OCI-LY7 (cell line): ENCODE measurements at regions not wholly inside any gene's neighbourhood (a gene's known extent, or its start where the extent isn't known, plus 50 kb on each side); places are given as distances from the start of the nearest gene placed in this dataset.

Experiments used
- BruUV-seq: library from RNA; stranded (reverse); fragments of 400-500 nt; replicated peaks from 2 replicates; lab custom pipeline; 2021; lab: Mats Ljungman, UMichigan
- CTCF ChIA-PET: fragments of 300-600 bp; sonication (Branson Sonifier 250); formaldehyde crosslinking; loops from one replicate; lab custom pipeline; 2022; ENCODE audit warnings: antibody characterized with exemption; ENCODE audit not compliant: unreplicated experiment; lab: Charles Lee
- POLR2A ChIA-PET: fragments of 300-600 bp; sonication (Branson Sonifier 250); formaldehyde crosslinking; loops from one replicate; lab custom pipeline; 2022; ENCODE audit warnings: antibody characterized with exemption; lab: Charles Lee
- DNase-seq: peaks from one replicate; pipeline ENCODE4 v3.0.0-alpha.2; 2015; ENCODE audit warnings: low spot score
- H2AFZ ChIP-seq: fragments of 200-600 bp; sonication (generic), shearing (Covaris generic); 2 replicates; pipeline ENCODE4 v1.6.1; 2014; ENCODE audit warnings: mild to moderate bottlenecking, antibody characterized with exemption, low read length, moderate library complexity
- H3K27ac ChIP-seq: fragments of 200-600 bp; sonication (generic); 2 replicates; pipeline ENCODE4 v1.5.1; 2014; ENCODE audit warnings: mixed run types, low read depth, mild to moderate bottlenecking, moderate library complexity, low read length, inconsistent platforms; ENCODE audit not compliant: poor library complexity, severe bottlenecking
- H3K36me3 ChIP-seq: fragments of 200-600 bp; sonication (generic); 2 replicates; pipeline ENCODE4 v1.6.1; 2014; ENCODE audit warnings: mild to moderate bottlenecking, antibody characterized with exemption, low read length, moderate library complexity, mixed read lengths; ENCODE audit not compliant: insufficient read depth
- H3K4me1 ChIP-seq: fragments of 200-600 bp; sonication (generic); 2 replicates; pipeline ENCODE4 v1.5.1; 2014; ENCODE audit warnings: mild to moderate bottlenecking, low read length; ENCODE audit not compliant: insufficient read depth, poor library complexity, severe bottlenecking
- H3K4me2 ChIP-seq: fragments of 200-600 bp; sonication (generic); 2 replicates; pipeline ENCODE4 v1.6.1; 2014; ENCODE audit warnings: mild to moderate bottlenecking, low read length
- H3K4me3 ChIP-seq: fragments of 200-600 bp; sonication (generic); 2 replicates; pipeline ENCODE4 v1.5.1; 2014; ENCODE audit warnings: mild to moderate bottlenecking, low read depth, low read length; ENCODE audit not compliant: poor library complexity, severe bottlenecking
- H3K79me2 ChIP-seq: fragments of 200-600 bp; sonication (generic); 2 replicates; pipeline ENCODE4 v1.6.1; 2016; ENCODE audit warnings: low read depth, mild to moderate bottlenecking, low read length, moderate library complexity, mixed read lengths; ENCODE audit not compliant: insufficient read depth
- H3K9me2 ChIP-seq: fragments of 200-600 bp; sonication (generic); 2 replicates; pipeline ENCODE4 v1.6.1; 2016; ENCODE audit warnings: mild to moderate bottlenecking, low read length, mixed read lengths; ENCODE audit not compliant: insufficient read depth
- H3K9me3 ChIP-seq: fragments of 200-600 bp; sonication (generic); 2 replicates; pipeline ENCODE4 v1.6.1; 2014; ENCODE audit warnings: mild to moderate bottlenecking, mixed run types, low read length, mixed read lengths
- H4K20me1 ChIP-seq: fragments of 200-600 bp; sonication (generic); 2 replicates; pipeline ENCODE4 v1.6.1; 2014; ENCODE audit warnings: mild to moderate bottlenecking, antibody characterized with exemption, low read length, moderate library complexity, mixed read lengths; ENCODE audit not compliant: insufficient read depth
- CTCF ChIP-seq: fragments of 200-600 bp; sonication (generic); conservative IDR thresholded peaks from 2 replicates; pipeline ENCODE4 v1.5.1; 2014; ENCODE audit warnings: mild to moderate bottlenecking, antibody characterized with exemption, low read length, moderate library complexity, mixed read lengths
- EZH2phosphoT487 ChIP-seq: fragments of 200-600 bp; sonication (generic); IDR thresholded peaks from 2 replicates; pipeline ENCODE4 v1.6.1; 2018; ENCODE audit warnings: low read depth, borderline replicate concordance, mild to moderate bottlenecking, mixed run types, antibody characterized with exemption, low read length, moderate library complexity, mixed read lengths
- intact Hi-C: fragments of 100-400 bp; cut with micrococcal nuclease; formaldehyde crosslinking; loops from one replicate; pipeline ENCODE4 v1.10.0; 2022; ENCODE audit not compliant: unreplicated experiment

GRCh38 chr9:118583414-118583813 is 785.8 kb downstream of the BRINP1 start:
- TF ChIP-seq EZH2phosphoT487 (no peak), CTCF (no peak)
- Histone ChIP-seq H3K9me3 (no peaks in the 10 kb centered on the region), H4K20me1 (no peaks in the 10 kb centered on the region), H3K36me3 (no peaks in the 10 kb centered on the region), H3K27ac (no peak overlapping the region), H3K9me2 (no peaks in the 10 kb centered on the region), H3K4me2 (no peak overlapping the region), H2AFZ (no peak overlapping the region), H3K4me3 (no peak overlapping the region), H3K4me1 (no peaks in the 10 kb centered on the region), H3K79me2 (no peaks in the 10 kb centered on the region)
- POLR2A ChIA-PET = interaction anchor here (0.6 kb wide), 1 partner anchor 260 kb away, joined by 3 read pairs; no protein-coding TSS in a partner anchor
- intact Hi-C loops = no loop called here
- CTCF ChIA-PET = no interaction called here
- BruUV-seq = no TSS peak
- no peak for DNase-seq

GRCh38 chr9:118586978-118587377 is 782.3 kb downstream of the BRINP1 start:
- TF ChIP-seq EZH2phosphoT487 = no peak
- Histone ChIP-seq H4K20me1 (no peaks in the 10 kb centered on the region), H3K36me3 (no peaks in the 10 kb centered on the region), H3K27ac (no peak overlapping the region), H3K79me2 (no peaks in the 10 kb centered on the region), H3K9me3 (no peaks in the 10 kb centered on the region), H2AFZ (no peak overlapping the region), H3K9me2 (no peaks in the 10 kb centered on the region), H3K4me1 (no peaks in the 10 kb centered on the region), H3K4me2 (no peak overlapping the region), H3K4me3 (no peak overlapping the region)
- no TSS peak for BruUV-seq
- POLR2A ChIA-PET = no interaction called here
- no peak for DNase-seq
- intact Hi-C loops = no loop called here
- CTCF ChIA-PET = no interaction called here

- H3K36me3 ChIP-seq = no peaks in the 10 kb centered on the region
- H3K9me3 ChIP-seq = no peaks in the 10 kb centered on the region
- H2AFZ ChIP-seq = no peak overlapping the region
- no TSS peak for BruUV-seq
- no peak overlapping the region for H3K4me2 ChIP-seq
- intact Hi-C loops = no loop called here
- POLR2A ChIA-PET = interaction anchor here (0.6 kb wide), 1 partner anchor 17 kb away, joined by 3 read pairs; no protein-coding TSS in a partner anchor
- DNase-seq = no peak
- no peaks in the 10 kb centered on the region for H4K20me1 ChIP-seq
- H3K79me2 ChIP-seq = no peaks in the 10 kb centered on the region
- H3K4me1 ChIP-seq = no peaks in the 10 kb centered on the region
- H3K27ac ChIP-seq = no peak overlapping the region
- CTCF ChIA-PET = no interaction called here
- TF ChIP-seq CTCF (no peak), EZH2phosphoT487 (no peak)
- H3K4me3 ChIP-seq = no peak overlapping the region
- H3K9me2 ChIP-seq = no peaks in the 10 kb centered on the region
These were observed 774.8 kb downstream of the BRINP1 start for GRCh38 chr9:118594428-118594827.
